Psoas muscle (tissue), 7 donors: ENCODE measurements at regions not wholly inside any gene's neighbourhood (a gene's known extent, or its start where the extent isn't known, plus 50 kb on each side); places are given as distances from the start of the nearest gene placed in this dataset.

Source experiments
- ATAC-seq, 4 donors: fragments of 200-7000 bp; cut with Tn5 transposase; one replicate each; pipeline ENCODE4 v1.9.1; 2020; ENCODE audit warnings: moderate library complexity in 3 of 4, mild to moderate bottlenecking in 2 of 4
- DNase-seq, 2 donors: peaks; one replicate each; pipeline ENCODE4 v3.0.0-alpha.2; 2020
- H3K27ac ChIP-seq: fragments of 200-600 bp; one replicate; pipeline ENCODE4 v1.8.0; 2022
- H3K27me3 ChIP-seq, 3 donors: fragments of 200-600 bp in 1 of 3; one replicate each; pipeline versions ENCODE4 v1.6.1 to v1.8.0; 2013 to 2022; ENCODE audit warnings: low read length in 2 of 3, mild to moderate bottlenecking in 2 of 3, moderate library complexity in 1 of 3; ENCODE audit not compliant: insufficient read depth in 3 of 3
- H3K36me3 ChIP-seq, 2 donors: fragments of 200-600 bp in 1 of 2; one replicate each; pipeline versions ENCODE4 v1.6.1 to v1.8.0; 2013 to 2022; ENCODE audit warnings: low read depth in 1 of 2, mild to moderate bottlenecking in 1 of 2, moderate library complexity in 1 of 2; ENCODE audit not compliant: insufficient read depth in 1 of 2
- H3K4me1 ChIP-seq: fragments of 200-600 bp; one replicate; pipeline ENCODE4 v1.8.0; 2022
- H3K4me3 ChIP-seq: fragments of 200-600 bp; one replicate; pipeline ENCODE4 v1.8.0; 2022; ENCODE audit warnings: mild to moderate bottlenecking
- H3K9me3 ChIP-seq: fragments of 200-600 bp; one replicate; pipeline ENCODE4 v1.8.0; 2022
- WGBS, 3 donors: extraction: QIAGEN DNeasy Blood & Tissue Kit; methylation state at CpG; one replicate each; pipeline versions ENCODE4 v1.1.6 to v1.1.7; 2013; 5-methylcytosine and 5-hydroxymethylcytosine counted together
- intact Hi-C, 2 donors: fragments of 100-400 bp; cut with DNase I; formaldehyde crosslinking; loops; one replicate each; pipeline versions ENCODE4 v1.11.0 to v1.14.2; 2022
- TF ChIP-seq, protein P1 (sequence below): fragments of 200-600 bp; IDR thresholded peaks from one replicate; pipeline ENCODE4 v1.8.0; 2022; ENCODE audit warnings: antibody characterized with exemption
- donor health status: healthy with polysubstance abuse.
- donor health status: DM: no; HTN: no; CAD: no; lungs with moderate emphysema.
- donor health status: Bipolar disorder and iron deficiency.
- donor health status: healthy.
- donor health status: DM: yes; HTN: yes; CAD: no.
- donor health status: DM: no; HTN: no; CAD: no.
- donor health status: DM: yes; HTN: yes; CAD: no.

- WGBS, 3 donors, result 0 to 1% (median 1%) methylated on average over 45 to 67 of the region's 67 CpGs
- ATAC-seq (peak; percentile 89 to 92 (median 90)), DNase-seq (peak; percentile 67 to 79)
Measured at GRCh38 chr2:64865073-64865830, 123.9 kb upstream of the SLC1A4 start.

DNA sequence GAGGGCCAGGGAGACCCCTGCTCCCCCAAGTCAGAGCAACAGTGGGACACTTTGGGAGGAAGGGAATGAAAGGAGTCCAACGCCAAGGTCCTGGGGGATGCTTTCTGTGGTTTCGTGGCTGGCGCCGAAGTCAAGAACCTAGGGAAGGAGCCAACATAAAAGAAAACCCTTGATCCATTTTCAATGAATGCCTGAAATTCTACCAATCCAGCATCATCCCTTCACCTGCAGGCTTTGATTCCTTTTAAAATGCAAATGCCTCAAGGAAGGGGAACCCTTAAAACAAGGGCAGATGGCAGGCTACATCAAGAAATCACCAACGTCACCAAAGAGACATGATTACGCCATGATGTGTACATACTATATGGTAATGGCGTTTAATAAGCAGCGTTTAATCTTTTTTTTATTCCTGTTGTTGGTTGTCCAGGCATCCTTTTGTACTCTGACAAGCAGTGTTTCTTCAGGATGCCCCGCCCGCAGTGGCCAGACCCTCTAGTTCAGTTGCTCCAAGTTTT, 123.3 kb upstream of the SLC1A4 start:
- DNase-seq (no peak), ATAC-seq (no peak)
- Histone ChIP-seq H3K4me1 (peaks cover 2% of the 10 kb centered on the region), H3K4me3 (peak overlapping the region; percentile 79), H3K27ac (no peak overlapping the region), H3K9me3 (no peaks in the 10 kb centered on the region), H3K36me3 (no peaks in the 10 kb centered on the region), H3K27me3 (no peaks in the 10 kb centered on the region)
- TF ChIP-seq, protein P1, sequence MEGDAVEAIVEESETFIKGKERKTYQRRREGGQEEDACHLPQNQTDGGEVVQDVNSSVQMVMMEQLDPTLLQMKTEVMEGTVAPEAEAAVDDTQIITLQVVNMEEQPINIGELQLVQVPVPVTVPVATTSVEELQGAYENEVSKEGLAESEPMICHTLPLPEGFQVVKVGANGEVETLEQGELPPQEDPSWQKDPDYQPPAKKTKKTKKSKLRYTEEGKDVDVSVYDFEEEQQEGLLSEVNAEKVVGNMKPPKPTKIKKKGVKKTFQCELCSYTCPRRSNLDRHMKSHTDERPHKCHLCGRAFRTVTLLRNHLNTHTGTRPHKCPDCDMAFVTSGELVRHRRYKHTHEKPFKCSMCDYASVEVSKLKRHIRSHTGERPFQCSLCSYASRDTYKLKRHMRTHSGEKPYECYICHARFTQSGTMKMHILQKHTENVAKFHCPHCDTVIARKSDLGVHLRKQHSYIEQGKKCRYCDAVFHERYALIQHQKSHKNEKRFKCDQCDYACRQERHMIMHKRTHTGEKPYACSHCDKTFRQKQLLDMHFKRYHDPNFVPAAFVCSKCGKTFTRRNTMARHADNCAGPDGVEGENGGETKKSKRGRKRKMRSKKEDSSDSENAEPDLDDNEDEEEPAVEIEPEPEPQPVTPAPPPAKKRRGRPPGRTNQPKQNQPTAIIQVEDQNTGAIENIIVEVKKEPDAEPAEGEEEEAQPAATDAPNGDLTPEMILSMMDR, result no peak
- intact Hi-C loops, result loop anchor here (2.0 to 10.0 kb wide), 6 partner anchors 215 to 531 kb away; no protein-coding TSS in a partner anchor
- WGBS, 3 donors, result 55 to 69% (median 56%) methylated on average over 10 of the region's 10 CpGs

More at GRCh38 chr2:64865073-64865830, 123.9 kb upstream of the SLC1A4 start:
- Histone ChIP-seq H3K4me1 (peaks cover 8% of the 10 kb centered on the region), H3K27me3 (no peaks in the 10 kb centered on the region), H3K36me3 (no peaks in the 10 kb centered on the region), H3K4me3 (peak overlapping the region; percentile 79), H3K9me3 (no peaks in the 10 kb centered on the region), H3K27ac (peak overlapping the region; percentile 81)
- intact Hi-C loops, result loop anchor here (2.0 to 10.0 kb wide), 4 partner anchors 258 to 530 kb away; no protein-coding TSS in a partner anchor
- TF ChIP-seq, protein P1, result peak; percentile 99

GRCh38 chr2:64866797-64867196, 122.4 kb upstream of the SLC1A4 start:
- H3K4me3 ChIP-seq, result no peak overlapping the region
- no peaks in the 10 kb centered on the region for H3K4me1 ChIP-seq
- no peak for ATAC-seq
- peak in 1 of 2 donors; percentile 24 for DNase-seq
- no peaks in the 10 kb centered on the region for H3K27me3 ChIP-seq
- TF ChIP-seq, protein P1, result no peak
- no peaks in the 10 kb centered on the region for H3K36me3 ChIP-seq
- WGBS, 3 donors, result 39 to 51% (median 48%) methylated on average over 8 of the region's 8 CpGs
- H3K9me3 ChIP-seq, result no peaks in the 10 kb centered on the region
- intact Hi-C loops, result loop anchor here (2.0 to 10.0 kb wide), 5 partner anchors 216 to 532 kb away; no protein-coding TSS in a partner anchor
- no peak overlapping the region for H3K27ac ChIP-seq

GRCh38 chr2:64867253-64867996, 121.8 kb upstream of the SLC1A4 start:
- DNase-seq, result no peak
- no peaks in the 10 kb centered on the region for H3K9me3 ChIP-seq
- ATAC-seq, result no peak
- H3K4me3 ChIP-seq, result no peak overlapping the region
- no peaks in the 10 kb centered on the region for H3K27me3 ChIP-seq
- TF ChIP-seq, protein P1, result no peak
- no peaks in the 10 kb centered on the region for H3K4me1 ChIP-seq
- intact Hi-C loops, result loop anchor here (2.0 to 10.0 kb wide), 5 partner anchors 217 to 533 kb away; no protein-coding TSS in a partner anchor
- no peak overlapping the region for H3K27ac ChIP-seq
- WGBS, 3 donors, result 80 to 91% (median 88%) methylated on average over 9 of the region's 9 CpGs
- no peaks in the 10 kb centered on the region for H3K36me3 ChIP-seq
